HUDEP-2 (cell line): ENCODE measurements at regions not wholly inside any gene's neighbourhood (a gene's known extent, or its start where the extent isn't known, plus 50 kb on each side); places are given as distances from the start of the nearest gene placed in this dataset.
"Not testable (repeated sequence)": the region's sequence is repeated elsewhere in the genome, so short reads cannot be mapped to it uniquely, and the experiment has no call there.

ENCODE experiments used
- DNase-seq, 76 experiments: peaks; one replicate each; lab custom pipeline; 2025; ENCODE audit not compliant: unreplicated experiment in 76 of 76; lab: John Stamatoyannopoulos, UW

DNA sequence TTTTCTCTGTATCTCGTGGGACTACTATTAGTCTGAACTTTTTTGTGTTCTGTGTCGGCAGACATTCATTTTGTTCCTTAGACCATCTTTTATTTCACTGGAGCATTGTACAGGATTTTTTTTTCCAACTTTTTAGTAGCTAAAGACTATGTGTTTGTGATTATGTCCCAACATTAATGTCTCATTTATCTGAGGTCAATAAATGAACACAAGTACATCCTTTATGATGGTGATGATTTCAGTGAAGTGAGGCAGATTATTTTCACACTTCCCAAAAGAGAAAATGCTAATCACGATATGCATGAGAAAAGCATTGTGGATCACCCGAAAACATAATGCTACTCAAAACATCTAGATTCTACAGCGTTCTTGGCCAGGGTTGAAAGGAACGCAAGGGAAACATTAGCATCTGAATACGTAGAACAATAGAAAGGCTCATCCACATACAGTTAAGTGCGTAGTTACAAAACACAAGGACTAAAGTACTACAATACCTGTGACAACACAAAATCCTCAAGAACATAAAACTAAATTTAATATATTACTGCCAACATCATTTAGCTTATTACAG is 981.7 kb upstream of the NCAM2 start:
- DNase-seq: no peak

GRCh38 chr21:20020026-20020425 is 978.2 kb upstream of the NCAM2 start:
- no peak for DNase-seq

GRCh38 chr21:20023193-20023592 is 975.0 kb upstream of the NCAM2 start:
- no peak for DNase-seq

DNA sequence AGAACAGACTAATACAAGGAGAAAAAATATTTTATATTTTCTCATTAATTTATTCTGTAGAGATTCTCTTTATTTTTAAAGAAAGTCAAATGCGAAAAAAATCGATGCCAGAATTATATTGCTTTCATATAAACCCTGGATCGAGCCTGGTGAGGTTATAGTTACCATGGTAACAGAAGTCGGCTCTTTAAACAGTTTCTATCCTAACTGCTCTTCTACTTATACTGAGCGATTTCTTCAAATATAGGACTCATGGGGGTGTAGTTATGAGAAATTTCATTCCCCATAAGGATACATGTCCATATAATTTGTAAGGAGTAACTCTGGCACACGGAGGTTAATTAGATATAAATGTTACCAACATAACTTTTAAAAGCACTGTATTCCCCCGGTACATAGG is 973.5 kb upstream of the NCAM2 start:
- DNase-seq: no peak

DNA sequence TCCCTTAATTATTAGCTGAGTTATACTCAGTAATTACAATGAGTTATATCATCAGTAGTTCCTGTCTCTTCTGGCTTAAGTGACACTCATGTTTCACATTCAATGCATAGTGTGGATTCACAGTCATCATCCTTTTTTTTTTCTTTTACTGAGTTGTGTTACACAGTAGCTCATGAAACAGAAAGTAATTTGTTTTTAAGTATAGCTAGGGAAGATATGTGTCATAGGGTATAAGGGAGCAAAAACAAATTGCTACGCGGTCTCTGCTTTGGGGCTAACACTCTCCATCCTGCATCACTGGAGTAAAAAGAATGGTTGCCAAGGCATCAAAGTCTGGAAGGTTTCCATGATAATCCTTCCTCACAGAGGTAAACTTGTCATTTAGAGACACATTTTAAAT is 971.7 kb upstream of the NCAM2 start:
- no peak for DNase-seq

DNA sequence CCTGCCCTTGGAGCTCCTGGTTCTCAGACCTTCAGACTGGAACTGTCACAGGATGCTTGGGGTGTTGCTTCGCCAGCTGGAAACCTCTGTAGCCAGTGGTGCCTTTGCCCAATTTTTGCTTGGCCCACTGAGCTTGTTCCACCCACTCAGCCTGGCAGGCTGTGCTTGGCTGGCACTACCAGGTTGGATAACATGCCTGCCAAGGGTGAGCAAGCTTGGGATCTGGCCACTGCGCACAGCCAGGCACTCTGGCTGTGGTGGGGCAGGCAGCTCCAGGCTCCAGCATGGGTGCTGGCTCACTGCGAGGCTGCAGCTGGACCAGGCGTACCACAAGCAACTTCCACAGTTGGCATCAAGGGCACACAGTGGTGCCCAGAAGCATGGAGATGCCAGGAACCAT is 967.8 kb upstream of the NCAM2 start:
- no peak for DNase-seq

- DNase-seq: no peak
Observed at GRCh38 chr21:20031807-20032206, 966.4 kb upstream of the NCAM2 start.

DNA sequence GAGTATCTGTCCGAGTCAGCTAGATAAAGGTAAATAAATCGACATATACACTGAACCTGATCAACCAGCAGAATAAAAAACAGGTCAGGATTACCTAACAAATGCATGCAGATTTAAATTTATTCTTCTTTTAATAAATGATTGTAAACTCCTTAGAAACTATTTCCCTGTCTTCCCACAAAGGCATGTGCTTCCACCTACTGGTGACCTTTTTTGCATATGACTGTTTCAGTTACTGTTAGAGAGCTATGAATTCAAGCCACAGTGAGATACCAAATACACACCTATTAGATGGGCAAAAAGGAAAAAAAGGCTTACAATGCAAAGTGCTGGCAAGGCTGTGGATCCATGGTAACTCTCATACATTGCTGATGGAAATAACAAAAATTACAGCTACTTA is 957.4 kb upstream of the NCAM2 start:
- DNase-seq: peak in 7 of 76 experiments; percentile 8 to 29 (median 16)

GRCh38 chr21:20045197-20045596 is 953.0 kb upstream of the NCAM2 start:
- no peak for DNase-seq

- not testable (repeated sequence) for DNase-seq
Observed at GRCh38 chr21:20048130-20048837, 949.9 kb upstream of the NCAM2 start.

DNA sequence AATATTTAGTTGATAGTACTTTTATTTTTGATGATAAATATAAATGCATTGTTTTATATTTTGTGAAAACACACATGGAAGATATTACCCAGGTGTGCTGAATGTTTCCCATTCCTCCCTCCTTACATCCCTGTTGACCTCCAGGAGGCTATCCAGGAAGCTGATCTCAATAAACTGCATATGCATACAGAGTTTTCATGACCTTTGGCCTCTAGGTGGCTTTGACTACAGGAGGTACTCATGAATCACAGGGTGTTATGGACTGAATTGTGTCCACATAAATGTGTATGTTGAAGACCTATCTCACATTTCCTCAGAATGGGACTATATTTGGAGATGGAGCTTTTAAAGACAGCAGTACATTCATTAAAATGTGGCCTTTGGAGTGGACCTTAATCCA is 914.9 kb upstream of the NCAM2 start:
- no peak for DNase-seq

DNA sequence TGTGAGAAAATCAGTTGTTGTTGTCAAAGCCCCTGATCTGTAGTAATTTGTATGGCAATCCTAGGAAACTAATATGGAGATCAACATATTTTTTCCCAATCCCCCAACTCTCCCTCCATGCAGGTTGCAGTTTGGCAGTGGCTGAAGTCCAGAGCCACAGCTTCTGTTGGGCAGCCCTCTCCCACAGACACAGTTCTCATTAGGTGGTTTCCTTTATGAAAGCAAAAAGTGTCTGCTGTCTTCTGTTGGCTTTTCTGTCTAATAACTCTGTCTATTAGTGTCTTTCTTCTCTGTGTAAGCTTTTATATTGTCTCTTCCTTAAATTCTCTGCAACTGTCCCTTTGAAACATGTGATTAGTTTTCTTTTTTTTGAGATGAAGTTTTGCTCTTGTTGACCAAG is 914.3 kb upstream of the NCAM2 start:
- DNase-seq: no peak

- peak in 39 of 76 experiments; percentile 4 to 86 (median 44) for DNase-seq
Observed at GRCh38 chr21:20086508-20086907, 911.7 kb upstream of the NCAM2 start.

- no peak for DNase-seq
Observed at GRCh38 chr21:20106368-20106767, 891.8 kb upstream of the NCAM2 start.

DNA sequence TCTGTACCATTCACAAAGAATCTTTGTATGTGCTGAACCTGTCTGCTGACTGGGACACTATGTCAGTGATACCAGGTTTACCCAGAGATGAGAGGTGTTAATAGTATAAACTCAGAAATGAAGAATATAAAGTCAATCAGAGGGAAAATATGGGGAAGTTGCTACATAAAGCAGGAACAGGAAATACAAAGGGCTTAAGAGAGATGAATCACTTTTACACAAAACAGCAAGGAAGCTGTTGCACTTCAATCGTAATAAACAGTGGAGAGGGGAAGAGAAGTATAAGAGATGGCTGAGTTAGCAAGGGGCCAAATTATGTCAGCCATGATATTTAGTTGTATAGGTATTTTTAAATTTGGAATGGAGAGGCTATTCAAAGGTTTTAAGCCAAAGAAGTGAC is 890.2 kb upstream of the NCAM2 start:
- no peak for DNase-seq

DNA sequence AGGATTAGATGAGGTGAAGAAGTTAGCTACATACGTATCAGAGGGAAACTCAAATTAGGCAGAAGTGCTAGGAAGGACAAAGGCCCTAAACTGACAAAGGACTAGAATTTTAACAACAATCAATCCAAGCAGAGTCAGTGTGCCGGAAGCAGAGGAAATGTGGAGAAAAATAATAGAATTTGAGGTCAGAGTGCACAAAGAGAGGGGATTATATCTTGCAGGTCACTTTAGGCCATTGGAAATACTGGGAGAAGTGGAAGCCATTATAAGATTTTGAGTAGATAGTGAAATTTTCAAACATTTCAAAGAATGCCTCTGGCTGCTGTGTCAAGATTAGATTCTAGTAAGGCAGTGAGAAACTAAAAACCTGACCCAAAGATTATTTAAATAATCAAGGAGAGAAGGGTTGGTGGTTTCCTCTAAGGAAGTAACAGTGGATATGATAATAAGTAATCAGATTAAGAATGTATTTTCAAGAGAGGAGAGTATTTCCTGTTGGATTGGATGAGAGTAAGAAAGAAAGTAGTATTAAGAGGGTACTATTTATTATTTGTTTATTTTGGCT is 889.2 kb upstream of the NCAM2 start:
- DNase-seq: no peak

GRCh38 chr21:20110368-20110767 is 887.8 kb upstream of the NCAM2 start:
- DNase-seq: no peak

GRCh38 chr21:20151741-20152140 is 846.5 kb upstream of the NCAM2 start:
- DNase-seq: no peak

DNA sequence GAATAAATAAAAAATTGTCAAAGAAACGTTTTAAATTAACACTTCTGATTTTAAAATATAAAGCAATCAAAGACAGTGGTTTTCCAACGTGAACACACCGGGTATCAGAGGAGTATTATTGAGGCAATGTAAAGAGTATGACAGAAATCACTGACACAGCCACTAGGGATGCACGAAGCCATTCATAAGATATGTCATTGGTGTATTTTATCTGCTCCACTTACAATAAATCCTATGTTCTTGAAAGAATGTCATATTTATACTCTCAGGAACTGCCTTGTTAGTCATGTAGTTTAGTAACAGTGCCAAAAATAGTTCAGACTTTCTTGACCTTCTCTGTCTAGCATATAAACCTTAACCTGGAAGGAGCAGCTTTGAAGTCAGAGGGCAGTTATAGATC is 835.0 kb upstream of the NCAM2 start:
- DNase-seq: no peak

GRCh38 chr21:20167059-20167458 is 831.1 kb upstream of the NCAM2 start:
- DNase-seq: no peak

GRCh38 chr21:20169812-20170576 is 828.2 kb upstream of the NCAM2 start:
- DNase-seq: no peak

GRCh38 chr21:20186186-20186585 is 812.0 kb upstream of the NCAM2 start:
- DNase-seq: no peak
